HuH-7 (cell line): ENCODE measurements at regions not wholly inside any gene's neighbourhood (a gene's known extent, or its start where the extent isn't known, plus 50 kb on each side); places are given as distances from the start of the nearest gene placed in this dataset.
"Not testable (repeated sequence)": the region's sequence is repeated elsewhere in the genome, so short reads cannot be mapped to it uniquely, and the experiment has no call there.

Experiments
- DNase-seq: peaks from one replicate; pipeline ENCODE4 v3.0.0; 2011; ENCODE audit warnings: low spot score

- no peak for DNase-seq
Measured at GRCh38 chr13:97726664-97727280, 226.7 kb upstream of the IPO5 start.

- no peak for DNase-seq
Measured at GRCh38 chr13:97727991-97728390, 225.5 kb upstream of the IPO5 start.

- no peak for DNase-seq
Measured at GRCh38 chr13:97736436-97736835, 217.0 kb upstream of the IPO5 start.

- DNase-seq, result no peak
Measured at GRCh38 chr13:97742084-97742483, 211.4 kb upstream of the IPO5 start.

GRCh38 chr13:97743938-97744337, 209.5 kb upstream of the IPO5 start:
- DNase-seq, result no peak

- DNase-seq, result no peak
Measured at GRCh38 chr13:97746649-97747048, 206.8 kb upstream of the IPO5 start.

GRCh38 chr13:97749174-97749573, 204.3 kb upstream of the IPO5 start:
- no peak for DNase-seq

GRCh38 chr13:97751477-97751876, 202.0 kb upstream of the IPO5 start:
- DNase-seq, result no peak

- no peak for DNase-seq
Measured at GRCh38 chr13:97752961-97753668, 200.4 kb upstream of the IPO5 start.

GRCh38 chr13:97753942-97754670, 199.4 kb upstream of the IPO5 start:
- DNase-seq, result no peak

- no peak for DNase-seq
Measured at GRCh38 chr13:97757807-97758206, 195.7 kb upstream of the IPO5 start.

GRCh38 chr13:97758317-97758716, 195.2 kb upstream of the IPO5 start:
- DNase-seq, result no peak

- DNase-seq, result no peak
Measured at GRCh38 chr13:97761796-97762540, 191.5 kb upstream of the IPO5 start.

GRCh38 chr13:97766749-97767148, 186.7 kb upstream of the IPO5 start:
- DNase-seq, result no peak

GRCh38 chr13:97768134-97768533, 185.3 kb upstream of the IPO5 start:
- DNase-seq, result no peak

- DNase-seq, result not testable (repeated sequence)
Measured at GRCh38 chr13:97770231-97770630, 183.2 kb upstream of the IPO5 start.

- not testable (repeated sequence) for DNase-seq
Measured at GRCh38 chr13:97772466-97772865, 181.0 kb upstream of the IPO5 start.

- DNase-seq, result not testable (repeated sequence)
Measured at GRCh38 chr13:97774391-97775100, 178.9 kb upstream of the IPO5 start.

- DNase-seq, result no peak
Measured at GRCh38 chr13:97780486-97780885, 173.0 kb upstream of the IPO5 start.

- DNase-seq, result no peak
Measured at GRCh38 chr13:97781891-97782305, 171.6 kb upstream of the IPO5 start.

GRCh38 chr13:97786510-97786909, 167.0 kb upstream of the IPO5 start:
- DNase-seq, result no peak

GRCh38 chr13:97797553-97797952, 155.9 kb upstream of the IPO5 start:
- DNase-seq, result no peak
